ENCODE measurements at regions not wholly inside any gene's neighbourhood (a gene's known extent, or its start where the extent isn't known, plus 50 kb on each side); places are given as distances from the start of the nearest gene placed in this dataset.

DNA sequence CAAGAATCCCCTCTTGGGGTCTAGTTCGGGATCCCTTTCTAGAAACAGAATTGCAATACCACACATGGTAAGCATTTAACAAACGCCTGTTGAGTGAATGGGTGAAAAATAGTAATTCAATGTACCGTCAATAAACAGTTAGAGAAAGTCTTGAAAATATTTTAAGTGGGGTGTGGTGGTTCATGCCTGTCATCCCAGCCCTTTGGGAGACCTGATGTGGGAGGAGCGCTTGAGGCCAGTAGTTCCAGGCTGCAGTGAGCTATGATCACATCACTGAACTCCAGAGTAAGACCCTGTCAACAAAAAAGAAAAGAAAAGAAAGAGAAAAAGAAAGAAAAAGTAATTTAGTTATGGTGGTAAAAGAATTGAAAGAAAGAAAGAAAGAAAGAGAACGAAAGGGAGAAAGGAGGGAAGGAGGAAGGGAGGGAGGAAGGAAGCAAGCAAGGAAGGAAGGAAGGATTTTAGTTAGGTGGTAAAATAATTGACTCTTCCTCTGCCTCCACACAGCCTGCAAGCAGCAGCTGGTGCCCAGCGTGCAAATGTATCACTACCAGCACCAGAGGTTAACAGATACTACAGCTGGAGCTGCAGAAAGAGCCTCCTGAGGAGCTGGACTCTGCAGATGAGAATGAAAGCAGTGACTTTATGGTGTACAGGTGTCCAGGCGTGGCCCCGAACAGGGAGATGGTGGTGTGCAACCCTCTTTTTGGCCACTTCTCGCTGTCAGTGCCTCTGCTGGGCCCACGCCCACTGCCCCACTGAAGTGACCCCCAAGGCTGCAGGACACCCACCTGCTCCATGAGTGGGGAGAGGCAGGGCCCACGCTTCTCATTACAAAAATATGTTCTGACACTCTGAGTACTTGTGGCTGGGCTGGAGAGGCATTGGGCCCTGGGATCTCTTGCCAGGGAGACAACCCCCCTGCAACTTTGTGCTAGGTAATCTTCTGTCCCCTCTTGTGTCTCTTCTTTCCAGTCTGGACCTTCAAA lies 135.4 kb downstream of the BAMBI start:
- no peak for DNase-seq

DNA sequence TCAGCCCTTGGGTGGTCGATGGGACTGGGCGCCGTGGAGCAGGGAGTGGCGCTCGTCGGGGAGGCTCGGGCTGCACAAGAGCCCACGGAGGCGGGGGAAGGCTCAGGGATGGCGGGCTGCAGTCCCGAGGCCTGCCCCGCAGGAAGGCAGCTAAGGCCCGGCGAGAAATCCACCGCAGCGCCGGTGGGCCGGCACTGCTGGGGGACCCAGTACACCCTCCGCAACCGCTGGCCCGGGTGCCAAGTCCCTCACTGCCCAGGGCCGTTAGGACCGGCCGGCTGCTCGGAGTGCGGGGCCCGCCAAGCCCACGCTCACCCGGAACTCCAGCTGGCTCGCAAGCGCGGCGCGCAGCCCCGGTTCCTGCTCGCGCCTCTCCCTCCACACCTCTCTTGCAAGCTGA lies 138.4 kb downstream of the BAMBI start:
- no peak for DNase-seq

DNA sequence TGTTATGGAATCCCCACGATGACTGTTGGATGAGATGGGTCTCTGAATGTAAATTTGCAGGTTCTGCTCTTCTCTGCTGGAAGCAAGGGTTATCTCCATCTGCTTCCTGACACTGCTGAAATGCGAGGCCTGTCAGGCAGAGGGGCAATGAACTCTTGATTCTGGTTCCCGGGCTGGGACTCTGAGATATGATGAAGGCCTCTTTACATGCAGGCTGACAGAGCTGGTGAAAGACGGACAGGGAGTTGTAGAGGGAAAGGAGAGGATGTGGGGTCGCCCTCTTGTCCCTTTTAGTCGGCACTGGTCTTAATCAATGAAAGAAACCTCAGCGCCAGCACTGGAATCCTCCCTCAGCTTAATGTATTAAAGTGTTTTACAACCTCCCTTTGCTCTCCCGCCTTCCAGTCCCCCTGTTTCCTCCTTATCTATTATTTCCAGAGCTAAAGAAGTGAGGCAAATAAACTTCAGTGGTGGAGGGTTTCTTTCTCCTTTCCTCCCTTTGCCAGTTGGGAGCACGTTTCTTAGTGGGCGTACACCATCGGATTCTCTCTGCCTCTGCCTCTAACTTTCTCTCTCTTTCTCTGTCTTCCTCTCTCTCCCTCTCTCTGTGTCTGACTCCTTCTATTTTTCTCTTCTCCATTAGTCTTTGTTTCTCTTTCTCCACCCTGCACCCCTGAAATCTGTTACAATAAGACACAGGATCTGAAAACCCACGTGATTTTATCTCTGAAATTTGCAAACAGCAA lies 145.6 kb downstream of the BAMBI start:
- DNase-seq: no peak

DNA sequence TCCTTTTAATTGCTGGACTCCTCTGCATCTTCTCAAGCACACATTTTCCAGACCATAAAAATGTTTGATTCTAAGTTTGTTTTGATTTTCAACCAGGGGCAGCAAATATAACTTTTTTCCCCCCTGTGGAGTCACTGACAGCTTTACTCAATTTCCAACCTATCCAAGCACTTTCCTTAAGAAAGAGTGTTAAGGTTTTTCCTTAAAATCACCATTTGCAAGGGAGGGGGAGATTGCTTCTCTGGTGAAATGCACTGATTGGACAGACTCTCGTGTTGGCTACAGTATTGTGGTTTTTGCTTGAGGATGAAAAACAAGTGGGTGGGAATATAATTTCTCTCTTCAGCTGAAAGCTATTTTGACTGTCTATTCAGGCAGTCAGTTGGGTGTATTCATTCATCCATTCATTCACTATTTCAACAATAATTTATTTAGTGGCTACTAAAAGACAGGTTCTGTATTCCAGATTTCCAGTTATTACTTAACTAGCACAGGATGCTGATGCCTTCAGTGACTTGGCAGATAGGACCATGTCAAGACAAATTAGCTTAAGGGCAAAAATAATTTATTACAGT lies 146.3 kb downstream of the BAMBI start:
- DNase-seq: no peak

DNA sequence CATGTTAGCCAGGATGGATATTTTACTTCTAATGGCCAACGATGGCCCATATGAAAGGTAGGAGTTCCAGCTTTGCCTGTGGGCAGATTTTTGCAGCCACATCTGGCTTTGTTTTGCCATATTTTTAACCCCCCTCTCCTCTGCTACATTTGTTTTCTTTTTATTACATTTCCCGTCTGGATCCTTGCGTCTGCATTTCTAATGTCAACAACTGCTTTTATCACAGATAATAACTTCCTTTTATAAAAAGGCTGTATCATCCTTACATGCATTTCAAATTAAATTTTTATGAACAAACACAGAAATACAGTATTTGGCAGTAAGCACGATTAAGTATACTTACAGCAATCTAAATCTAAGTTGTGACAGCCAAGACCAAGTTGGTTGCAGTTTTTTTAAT lies 156.0 kb downstream of the BAMBI start:
- no peak for DNase-seq

DNA sequence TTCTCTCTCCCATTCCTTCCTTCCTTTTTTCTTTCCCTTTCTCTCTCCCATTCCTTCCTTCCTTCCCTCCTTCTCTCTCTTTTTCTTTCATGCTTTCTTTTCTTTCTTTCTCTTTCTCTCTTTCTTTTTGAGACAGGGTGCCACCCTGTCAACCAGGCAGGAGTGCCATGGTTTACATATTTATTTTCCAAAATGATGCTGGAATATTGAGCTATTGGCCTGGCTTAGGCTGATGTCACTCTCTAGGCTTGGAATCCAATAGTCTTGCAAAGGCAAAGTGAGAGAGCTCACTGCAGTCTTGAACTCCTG lies 159.1 kb downstream of the BAMBI start:
- no peak for DNase-seq

DNA sequence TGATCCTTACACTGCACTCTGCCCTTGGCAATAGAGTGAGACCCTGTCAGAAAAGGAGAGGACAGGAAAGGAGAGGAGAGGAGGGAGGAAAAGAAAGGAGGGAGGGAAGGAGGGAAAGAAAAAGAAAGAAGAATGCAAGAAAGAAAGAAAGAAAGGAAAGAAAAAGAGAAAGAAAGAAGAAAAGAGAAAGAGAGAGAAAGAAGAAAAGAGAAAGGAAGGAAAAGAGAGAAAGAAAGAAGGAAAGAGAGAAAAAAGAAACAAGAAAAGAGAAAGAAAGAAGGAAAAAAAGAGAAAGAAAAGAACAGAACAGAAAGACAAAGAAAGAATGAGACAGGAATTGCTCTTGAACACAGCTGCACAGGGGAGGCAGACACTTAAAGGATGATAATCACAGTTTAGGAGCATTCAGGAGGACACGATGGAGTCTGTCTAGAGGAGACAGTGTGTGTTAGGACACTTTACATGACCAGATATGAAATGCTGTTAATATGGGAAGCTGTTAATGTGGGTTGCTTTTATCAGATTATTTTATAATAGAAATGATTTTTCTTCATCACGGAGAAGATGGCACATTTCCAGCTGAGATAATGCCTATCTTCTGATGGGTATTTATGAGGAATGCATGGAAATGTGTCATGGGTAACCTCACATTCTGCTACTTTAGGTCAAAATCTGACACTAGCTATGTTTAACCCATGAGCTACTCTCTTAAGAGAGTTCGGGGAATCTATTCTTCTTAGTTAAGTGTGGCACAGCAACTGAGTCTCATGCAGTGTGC lies 160.5 kb downstream of the BAMBI start:
- no peak for DNase-seq

DNA sequence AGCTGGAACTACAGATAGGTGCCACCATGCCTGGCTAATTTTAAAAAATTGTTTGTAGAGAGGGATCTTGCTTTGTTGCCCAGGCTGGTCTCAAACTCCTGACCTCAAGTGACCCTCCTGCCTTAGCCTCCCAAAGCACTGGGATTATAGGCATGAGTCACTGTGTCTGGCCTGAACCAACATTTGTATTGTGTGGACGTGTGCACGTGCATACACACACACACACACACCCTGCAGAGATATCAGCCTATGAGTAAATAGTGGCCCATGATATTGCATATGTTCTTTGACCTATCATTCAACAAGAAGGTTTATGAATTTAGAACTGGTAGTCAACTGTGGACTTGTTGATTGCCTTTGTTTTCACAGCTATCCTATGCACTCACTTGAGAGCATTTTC lies 161.6 kb downstream of the BAMBI start:
- DNase-seq: no peak

DNA sequence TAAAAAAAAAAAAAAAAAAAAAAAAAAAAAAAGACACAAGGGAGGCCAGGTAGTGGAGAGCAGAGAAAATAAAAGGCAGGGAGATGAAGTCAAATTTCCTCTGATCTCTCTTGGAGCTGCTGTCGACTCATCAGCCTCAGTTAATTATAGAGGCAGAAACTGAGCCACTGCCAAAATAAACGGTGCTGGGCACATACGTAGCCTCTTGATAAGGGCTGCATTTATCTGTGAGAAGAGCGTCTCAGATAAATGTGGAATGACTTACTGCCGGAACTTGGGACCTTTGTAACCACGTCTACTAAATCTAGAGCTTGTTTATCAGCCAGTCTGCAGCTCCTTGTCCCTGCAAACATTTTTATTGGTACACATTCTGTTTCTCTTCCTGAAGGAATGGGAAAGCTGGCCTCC lies 162.3 kb downstream of the BAMBI start:
- no peak for DNase-seq

DNA sequence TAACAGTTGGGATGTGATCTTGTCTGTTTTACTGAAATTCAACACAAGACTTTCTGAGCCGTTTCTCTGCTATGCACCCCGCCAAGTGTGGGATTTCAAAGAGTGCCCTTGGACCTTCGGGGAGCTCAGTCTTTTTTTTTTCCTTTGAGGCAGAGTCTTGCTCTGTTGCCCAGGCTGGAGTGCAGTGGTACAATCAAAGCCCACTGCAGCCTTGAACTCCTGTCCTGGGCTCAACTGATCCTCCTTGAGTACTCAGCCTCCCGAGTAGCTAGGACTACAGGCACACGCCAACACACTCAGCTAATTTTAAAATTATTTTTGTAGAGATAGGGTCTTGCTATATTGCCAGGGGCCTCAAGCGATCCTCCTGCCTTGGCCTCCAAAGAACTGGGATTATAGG lies 162.9 kb downstream of the BAMBI start:
- DNase-seq: no peak

DNA sequence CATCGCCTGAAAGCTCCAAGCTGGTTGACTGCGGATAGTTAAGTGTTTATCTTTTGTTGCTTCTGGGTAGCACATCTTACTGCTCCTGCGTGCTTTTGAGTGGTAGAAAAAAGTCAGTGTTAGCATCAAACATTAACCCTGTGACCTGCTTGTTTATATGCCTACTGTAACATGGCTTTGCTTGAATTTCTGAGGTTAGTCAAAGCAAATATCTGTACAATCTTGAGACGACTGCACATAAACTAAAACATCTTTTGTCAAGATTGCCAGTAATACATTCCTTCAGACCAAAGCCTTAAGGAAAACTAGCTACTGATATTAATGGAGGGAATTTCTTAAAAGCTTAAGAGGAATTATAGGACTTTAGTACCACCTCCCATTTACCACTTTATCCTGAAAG lies 163.7 kb downstream of the BAMBI start:
- DNase-seq: no peak

DNA sequence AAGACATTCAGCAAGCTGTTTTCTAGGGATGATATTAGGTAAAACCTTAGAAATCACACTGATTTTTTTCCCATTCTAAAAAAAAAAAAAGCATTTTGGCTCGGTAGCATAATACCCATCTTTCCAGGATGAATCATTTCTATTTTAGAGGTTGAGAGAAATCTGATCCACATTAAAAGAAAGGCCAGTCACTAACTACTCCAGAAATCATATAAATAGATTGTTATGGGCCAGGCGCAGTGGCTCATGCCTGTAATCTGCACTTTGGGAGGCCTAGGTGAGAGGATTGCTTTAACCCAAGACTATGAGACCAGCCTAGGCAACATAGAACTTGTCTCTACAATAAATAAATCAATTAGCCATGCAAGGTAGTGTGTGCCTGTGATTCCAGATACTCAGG lies 164.3 kb downstream of the BAMBI start:
- no peak for DNase-seq

DNA sequence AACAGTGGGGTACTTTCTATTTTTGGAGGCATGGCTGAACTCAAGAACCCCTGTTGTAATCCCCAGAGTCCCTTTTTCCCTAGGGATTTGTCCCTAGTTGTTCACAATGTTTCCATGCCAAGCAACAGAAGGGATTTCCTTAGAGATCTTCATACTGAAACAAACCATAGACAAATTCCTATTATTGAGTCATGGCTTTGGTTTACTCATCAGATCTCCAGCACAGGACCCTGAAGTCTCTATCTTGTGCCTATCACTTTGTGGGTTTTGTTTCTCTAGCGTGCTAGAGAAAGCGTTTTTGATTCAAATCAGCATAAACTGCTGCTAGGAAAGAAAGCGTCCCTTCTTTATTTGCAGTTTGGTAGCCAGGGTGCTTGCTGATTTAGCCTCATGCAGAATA lies 165.0 kb downstream of the BAMBI start:
- DNase-seq: no peak

DNA sequence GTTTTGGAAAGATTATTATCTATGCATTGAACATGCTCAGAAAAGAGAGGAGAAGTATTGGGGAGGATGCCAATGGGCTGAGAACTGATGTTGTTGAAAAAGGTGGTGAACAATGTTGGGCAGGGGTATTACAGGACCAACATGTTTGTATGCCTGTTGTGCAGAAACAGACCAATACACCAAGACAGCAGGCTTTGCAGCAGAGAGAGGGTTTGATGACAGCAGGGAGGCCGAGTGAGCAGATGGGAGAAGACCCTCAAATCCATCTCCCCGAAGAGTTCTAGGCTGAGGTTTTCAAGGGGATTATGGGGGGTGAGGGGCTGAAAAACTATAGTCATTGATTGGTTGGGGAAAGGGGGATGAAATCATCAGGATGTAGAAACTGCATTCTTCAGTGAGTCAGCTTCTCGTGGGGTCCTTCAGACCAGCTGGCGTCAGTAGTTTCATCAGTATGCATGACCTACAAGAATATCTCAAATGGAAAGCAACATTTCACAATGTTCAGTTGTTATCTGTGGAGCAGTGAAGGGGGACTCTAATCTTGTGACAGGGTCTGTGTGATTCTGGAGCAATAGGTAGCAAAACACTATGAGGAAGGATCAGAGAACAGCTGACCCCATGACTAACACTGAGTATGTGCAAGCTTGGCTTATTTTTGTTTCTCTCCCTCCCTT lies 167.8 kb downstream of the BAMBI start:
- no peak for DNase-seq

DNA sequence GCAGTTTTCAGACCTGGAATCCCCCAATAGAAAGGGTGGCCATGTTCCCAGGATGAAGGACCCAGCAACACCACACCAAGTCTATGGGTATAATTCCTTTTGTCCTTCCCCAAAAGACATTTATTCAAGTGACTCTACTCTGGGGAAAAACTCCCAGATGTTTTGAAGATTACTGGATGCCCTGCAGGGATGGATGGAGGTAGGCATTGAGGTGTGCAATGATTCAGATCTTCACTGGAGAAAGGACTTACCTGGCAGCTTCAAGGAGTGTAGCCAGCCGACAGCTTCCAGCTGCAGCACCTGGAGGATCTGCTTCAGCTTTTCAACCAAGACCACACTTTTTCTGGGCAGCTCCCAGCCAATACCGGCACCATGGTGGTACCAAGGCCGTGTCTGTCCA lies 172.0 kb downstream of the BAMBI start:
- no peak for DNase-seq

DNA sequence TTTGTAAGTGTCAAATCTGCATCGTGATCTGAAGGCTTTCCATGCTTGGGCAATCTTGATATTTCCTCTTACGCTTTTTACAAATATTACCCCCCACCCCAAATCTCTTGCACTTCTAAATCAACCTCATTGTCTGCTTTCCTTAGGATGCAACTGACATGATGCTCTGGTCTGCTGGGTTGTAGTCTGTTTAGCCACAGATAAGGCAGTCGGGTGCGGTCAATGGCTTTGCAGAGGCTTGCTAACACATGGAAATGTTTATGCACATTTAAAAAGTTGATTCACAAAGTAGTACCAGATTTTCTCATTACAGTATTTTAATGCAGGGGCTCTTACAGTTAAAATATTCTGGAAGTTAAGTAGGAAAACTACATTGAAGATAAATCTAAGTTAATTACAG lies 172.5 kb downstream of the BAMBI start:
- DNase-seq: no peak

DNA sequence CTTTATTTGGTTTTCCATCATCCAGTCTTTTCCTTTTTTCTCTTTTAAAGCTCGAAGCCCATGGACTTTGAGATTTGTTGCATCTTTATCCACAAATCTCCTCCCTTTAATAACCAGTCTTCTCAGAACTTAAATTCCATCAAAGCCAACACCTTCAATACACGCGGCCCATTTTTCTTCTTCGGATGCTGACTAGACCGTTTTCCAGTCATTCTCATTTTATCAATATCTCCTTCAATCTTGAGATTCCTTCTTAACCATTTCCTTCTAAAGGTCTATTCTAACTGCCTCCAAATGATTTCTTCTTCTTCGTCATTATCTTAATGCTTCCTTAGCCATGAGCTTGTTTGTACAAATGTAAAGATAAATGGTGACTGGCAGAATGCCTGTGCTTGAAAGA lies 173.5 kb downstream of the BAMBI start:
- no peak for DNase-seq

DNA sequence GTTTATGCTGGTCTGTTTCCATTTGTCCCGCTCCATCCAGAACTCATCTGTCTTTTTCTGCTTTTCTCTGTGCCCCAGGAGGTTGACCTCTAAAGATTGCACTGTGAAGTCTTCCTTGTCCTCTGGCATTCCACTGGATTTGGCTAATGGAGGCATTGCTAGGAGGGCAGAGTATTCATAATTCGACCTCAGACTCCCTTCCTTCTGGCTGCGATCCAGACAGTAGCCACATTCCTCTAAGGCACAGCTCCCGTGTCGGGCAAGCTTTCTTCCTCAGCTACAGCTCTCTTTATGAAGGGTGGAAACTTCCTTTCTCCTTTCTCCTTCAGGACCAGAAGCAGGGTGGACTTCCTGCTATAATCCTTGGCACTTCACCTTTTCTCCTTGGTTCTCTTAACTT lies 175.9 kb downstream of the BAMBI start:
- no peak for DNase-seq

DNA sequence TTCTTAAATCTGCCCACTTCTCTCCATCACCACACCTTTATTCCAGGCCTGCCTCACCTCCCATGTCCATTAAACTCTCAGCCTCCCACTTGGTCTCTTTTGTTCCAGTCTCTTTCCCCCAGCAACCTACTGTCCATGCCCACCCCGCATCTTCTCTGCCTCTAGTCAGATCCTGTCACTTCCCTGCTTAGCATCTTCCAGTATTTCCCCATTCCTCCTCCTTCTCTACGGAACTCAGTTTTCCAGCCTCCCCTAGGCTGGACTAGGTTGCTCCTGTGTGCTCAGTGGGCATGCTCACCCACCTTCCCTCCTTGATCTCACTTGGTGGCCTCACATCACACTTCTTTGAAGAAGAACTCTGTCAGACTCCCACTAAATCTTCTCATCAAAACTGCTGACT lies 179.8 kb downstream of the BAMBI start:
- DNase-seq: no peak

DNA sequence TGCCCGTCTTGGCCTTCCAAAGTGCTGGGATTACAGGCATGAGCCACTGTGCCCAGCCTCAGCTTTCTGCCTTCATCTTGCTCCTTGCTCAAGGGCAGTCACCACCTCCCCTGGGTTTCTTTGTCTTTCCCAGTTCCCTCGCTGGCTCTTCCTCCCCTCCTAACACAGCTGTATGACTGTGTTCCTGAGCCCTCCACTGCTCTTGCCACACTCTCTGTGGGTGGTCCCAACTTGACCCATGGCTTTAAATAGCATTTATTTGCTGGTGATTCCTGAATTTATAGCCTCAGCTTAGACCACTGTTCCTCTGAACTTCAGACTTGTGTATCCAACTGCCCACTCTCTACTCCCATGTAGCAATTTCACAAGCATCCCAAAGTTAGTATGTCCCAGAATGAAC lies 181.3 kb downstream of the BAMBI start:
- no peak for DNase-seq

DNA sequence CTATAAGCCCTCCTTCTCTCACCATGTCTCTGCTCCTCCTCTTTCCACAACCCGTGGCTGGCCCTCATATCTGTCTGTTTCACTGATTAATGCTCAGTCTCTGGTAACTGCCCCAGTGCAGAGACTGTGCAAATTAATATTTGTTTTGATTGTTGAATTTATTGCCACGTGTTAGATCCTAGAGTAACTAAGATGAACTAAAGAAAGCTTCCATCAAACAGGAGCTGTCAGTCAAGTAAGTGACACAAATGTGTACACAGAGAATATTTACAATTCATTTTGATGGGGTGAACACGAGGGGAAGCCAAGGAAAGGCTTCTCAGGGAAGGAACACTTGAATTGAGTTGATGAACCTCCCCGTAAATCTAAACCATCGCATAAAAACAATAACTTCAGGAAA lies 182.5 kb downstream of the BAMBI start:
- DNase-seq: no peak

DNA sequence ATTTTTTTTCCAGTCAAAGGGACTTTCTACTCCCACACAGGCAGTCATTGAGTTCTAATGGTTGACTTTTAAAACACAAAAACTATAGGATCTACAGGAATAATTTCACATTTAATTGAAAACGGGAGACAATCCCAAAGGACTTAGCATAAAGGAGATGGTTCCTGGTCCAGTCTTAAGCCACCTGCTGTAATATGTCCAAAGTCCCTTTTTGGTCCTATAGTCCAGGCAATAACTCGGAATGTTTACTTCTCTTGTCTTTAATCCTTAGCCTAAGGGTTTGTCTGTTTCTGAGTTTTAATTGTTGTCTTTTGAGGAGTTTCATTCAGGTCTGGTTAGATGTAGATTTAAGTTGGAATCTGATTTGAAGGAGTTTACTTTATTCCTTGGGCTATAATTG lies 184.9 kb downstream of the BAMBI start:
- DNase-seq: no peak

All from CD4-positive, alpha-beta T cell treated with Interleukin-4 for 4 hours (primary cell).